ENCODE measurements at regions not wholly inside any gene's neighbourhood (a gene's known extent, or its start where the extent isn't known, plus 50 kb on each side); places are given as distances from the start of the nearest gene placed in this dataset.

- no peak for DNase-seq (ENCODE audit: low spot score)
- Histone ChIP-seq H3K9ac (ENCODE audit: low read depth in 1 of 2, low read length in 2 of 2) (no peak overlapping the region), H3K27ac (ENCODE audit: low read depth in 1 of 2, low read length in 2 of 2) (no peak overlapping the region), H3K4me3 (ENCODE audit: low read depth in 1 of 3, low read length in 3 of 3) (no peak overlapping the region), H3K36me3 (ENCODE audit: control insufficient read depth in 4 of 4, insufficient read depth in 3 of 4, low read depth in 1 of 4, low read length in 3 of 4) (no peaks in the 10 kb centered on the region), H3K27me3 (ENCODE audit: control insufficient read depth in 4 of 4, insufficient read depth in 4 of 4, low read length in 3 of 4) (no peaks in the 10 kb centered on the region), H3K4me1 (ENCODE audit: control insufficient read depth in 4 of 4, insufficient read depth in 4 of 4, low read length in 3 of 4) (no peaks in the 10 kb centered on the region), H3K9me3 (ENCODE audit: control insufficient read depth in 4 of 4, low read length in 3 of 4) (no peaks in the 10 kb centered on the region)
- TF ChIP-seq JUND (IDR thresholded peaks at IDR 0.05) (no peak), NR2F2 (IDR thresholded peaks at IDR 0.05) (no peak), ZBTB33 (IDR thresholded peaks at IDR 0.05) (no peak), SP1 (IDR thresholded peaks at IDR 0.05) (no peak), TAF1 (conservative IDR thresholded peaks at IDR 0.05) (no peak), YY1 (IDR thresholded peaks at IDR 0.05) (no peak), EGR1 (IDR thresholded peaks at IDR 0.05; ENCODE audit: low read depth in 2 of 2) (no peak), REST (IDR thresholded peaks at IDR 0.05) (no peak), HNF4G (IDR thresholded peaks at IDR 0.05) (no peak), GABPA (IDR thresholded peaks at IDR 0.05 in 1 of 2, conservative IDR thresholded peaks at IDR 0.05 in 1 of 2) (no peak), RAD21 (IDR thresholded peaks at IDR 0.05) (no peak), FOXA1 (IDR thresholded peaks at IDR 0.05) (no peak), HNF4A (conservative IDR thresholded peaks at IDR 0.05) (no peak), FOXA2 (IDR thresholded peaks at IDR 0.05) (no peak), RXRA (IDR thresholded peaks at IDR 0.05) (no peak)
- TF ChIP-seq, protein P1, sequence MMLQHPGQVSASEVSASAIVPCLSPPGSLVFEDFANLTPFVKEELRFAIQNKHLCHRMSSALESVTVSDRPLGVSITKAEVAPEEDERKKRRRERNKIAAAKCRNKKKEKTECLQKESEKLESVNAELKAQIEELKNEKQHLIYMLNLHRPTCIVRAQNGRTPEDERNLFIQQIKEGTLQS (IDR thresholded peaks at IDR 0.05): no peak
- TF ChIP-seq, protein P2, sequence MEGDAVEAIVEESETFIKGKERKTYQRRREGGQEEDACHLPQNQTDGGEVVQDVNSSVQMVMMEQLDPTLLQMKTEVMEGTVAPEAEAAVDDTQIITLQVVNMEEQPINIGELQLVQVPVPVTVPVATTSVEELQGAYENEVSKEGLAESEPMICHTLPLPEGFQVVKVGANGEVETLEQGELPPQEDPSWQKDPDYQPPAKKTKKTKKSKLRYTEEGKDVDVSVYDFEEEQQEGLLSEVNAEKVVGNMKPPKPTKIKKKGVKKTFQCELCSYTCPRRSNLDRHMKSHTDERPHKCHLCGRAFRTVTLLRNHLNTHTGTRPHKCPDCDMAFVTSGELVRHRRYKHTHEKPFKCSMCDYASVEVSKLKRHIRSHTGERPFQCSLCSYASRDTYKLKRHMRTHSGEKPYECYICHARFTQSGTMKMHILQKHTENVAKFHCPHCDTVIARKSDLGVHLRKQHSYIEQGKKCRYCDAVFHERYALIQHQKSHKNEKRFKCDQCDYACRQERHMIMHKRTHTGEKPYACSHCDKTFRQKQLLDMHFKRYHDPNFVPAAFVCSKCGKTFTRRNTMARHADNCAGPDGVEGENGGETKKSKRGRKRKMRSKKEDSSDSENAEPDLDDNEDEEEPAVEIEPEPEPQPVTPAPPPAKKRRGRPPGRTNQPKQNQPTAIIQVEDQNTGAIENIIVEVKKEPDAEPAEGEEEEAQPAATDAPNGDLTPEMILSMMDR (IDR thresholded peaks at IDR 0.05; ENCODE audit: low read depth, low read length, missing input control): no peak
- TF ChIP-seq, protein P3, sequence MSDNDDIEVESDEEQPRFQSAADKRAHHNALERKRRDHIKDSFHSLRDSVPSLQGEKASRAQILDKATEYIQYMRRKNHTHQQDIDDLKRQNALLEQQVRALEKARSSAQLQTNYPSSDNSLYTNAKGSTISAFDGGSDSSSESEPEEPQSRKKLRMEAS (IDR thresholded peaks at IDR 0.05): no peak
- WGBS: 64% methylated on average over 1 of the region's 1 CpG
Measured at GRCh38 chr2:150571121-150571520, 83.7 kb upstream of the RND3 start.

All from liver (tissue), 8 donors.